ENCODE measurements at regions not wholly inside any gene's neighbourhood (a gene's known extent, or its start where the extent isn't known, plus 50 kb on each side); places are given as distances from the start of the nearest gene placed in this dataset.

GRCh38 chr16:52932321-52932720 is 120.4 kb downstream of the CHD9NB start:
- no peak for TF ChIP-seq EP300 (IDR thresholded peaks at IDR 0.05)
- TF ChIP-seq POLR2AphosphoS5 (IDR thresholded peaks at IDR 0.05) = no peak
- no peak for TF ChIP-seq POLR2A (IDR thresholded peaks at IDR 0.05)
